K562 (cell line): ENCODE measurements at regions not wholly inside any gene's neighbourhood (a gene's known extent, or its start where the extent isn't known, plus 50 kb on each side); places are given as distances from the start of the nearest gene placed in this dataset.

ENCODE experiments used
- ATAC-seq: fragments of 200-7000 bp; cut with Tn5 transposase; 3 replicates; pipeline ENCODE4 v1.9.1; 2020; ENCODE audit warnings: moderate library complexity
- BruUV-seq: library from RNA; stranded (reverse); fragments of 400-500 nt; replicated peaks from 2 replicates; lab custom pipeline; 2021; lab: Mats Ljungman, UMichigan
- CTCF ChIA-PET: fragments of 300-600 bp; formaldehyde crosslinking; extraction: SDS; loops from one replicate; lab custom pipeline; 2021; ENCODE audit warnings: low intra/inter-chr PET ratio; lab: Yijun Ruan, JAX
- POLR2A ChIA-PET: fragments of 300-600, 350-650 bp; sonication (Branson Sonifier 250); formaldehyde crosslinking; extraction: SDS; loops from one replicate; lab custom pipeline; 2021; ENCODE audit warnings: antibody characterized with exemption, inconsistent platforms; lab: Yijun Ruan, JAX
- DNase-seq, 4 experiments: peaks; one replicate each; pipeline versions ENCODE4 v3.0.0 to v3.0.0-alpha.2; 2011 to 2018; ENCODE audit warnings: low spot score in 3 of 4, mixed read lengths in 3 of 4; ENCODE audit errors: extremely low read depth in 1 of 4
- FAIRE-seq: peaks from 2 replicates; lab custom pipeline; 2011; peaks lifted over from hg19 to GRCh38; lab: Jason Lieb, UNC
- H2AFZ ChIP-seq: 2 replicates; pipeline ENCODE4 v1.6.0; 2011; ENCODE audit warnings: low read depth, low read length, control low read depth, inconsistent platforms
- H3K27ac ChIP-seq: fragments of 200-600 bp; 3 replicates; pipeline ENCODE4 v1.8.0; 2011; ENCODE audit warnings: low read depth, mild to moderate bottlenecking, control low read depth, inconsistent platforms, low read length, moderate library complexity, mixed read lengths; ENCODE audit errors: extremely low read depth
- H3K27me3 ChIP-seq, 2 experiments: fragments of 300-600 bp in 1 of 2; 2 replicates in 1 of 2; 3 replicates in 1 of 2; pipeline versions ENCODE4 v1.6.0 to v1.8.0; 2011; ENCODE audit warnings: inconsistent platforms in 2 of 2, low read length in 2 of 2, mild to moderate bottlenecking in 1 of 2, mixed read lengths in 1 of 2, moderate library complexity in 1 of 2; ENCODE audit not compliant: control insufficient read depth in 2 of 2, insufficient read depth in 2 of 2
- H3K36me3 ChIP-seq: fragments of 300-600 bp; 3 replicates; pipeline ENCODE4 v1.8.0; 2011; ENCODE audit warnings: mild to moderate bottlenecking, low read length, inconsistent platforms; ENCODE audit not compliant: control insufficient read depth, insufficient read depth
- H3K4me1 ChIP-seq, 2 experiments: fragments of 200-600 bp in 1 of 2; replicated peaks in 1 of 2; 2 replicates in 1 of 2; 3 replicates in 1 of 2; pipeline versions ENCODE4 v1.5.1 to v1.8.0; 2011; ENCODE audit warnings: inconsistent platforms in 2 of 2, low read length in 2 of 2, mild to moderate bottlenecking in 1 of 2, mixed read lengths in 1 of 2, moderate library complexity in 1 of 2; ENCODE audit not compliant: control insufficient read depth in 2 of 2, insufficient read depth in 2 of 2
- H3K4me2 ChIP-seq: 2 replicates; pipeline ENCODE4 v1.6.1; 2011; ENCODE audit warnings: low read length, control low read depth, inconsistent platforms, mixed read lengths; ENCODE audit not compliant: insufficient read depth
- H3K4me3 ChIP-seq: fragments of 200-600 bp; sonication (generic), shearing (Covaris generic); 2 replicates; pipeline ENCODE4 v1.5.1; 2016; ENCODE audit warnings: control low read depth, inconsistent platforms
- H3K79me2 ChIP-seq: fragments of 200-600 bp; 3 replicates; pipeline ENCODE4 v1.8.0; 2011; ENCODE audit warnings: low read length, inconsistent platforms; ENCODE audit not compliant: control insufficient read depth, insufficient read depth
- H3K9ac ChIP-seq, 2 experiments: 2 replicates each; pipeline versions ENCODE4 v1.6.0 to v1.6.1; 2011; ENCODE audit warnings: low read depth in 2 of 2, low read length in 2 of 2, control low read depth in 1 of 2, inconsistent platforms in 1 of 2, mild to moderate bottlenecking in 1 of 2, mixed read lengths in 1 of 2; ENCODE audit not compliant: insufficient read depth in 1 of 2
- H3K9me1 ChIP-seq: one replicate; pipeline ENCODE4 v1.6.0; 2011; ENCODE audit warnings: inconsistent platforms, mild to moderate bottlenecking, low read length, moderate library complexity; ENCODE audit not compliant: control insufficient read depth, insufficient read depth
- H3K9me3 ChIP-seq: replicated peaks from 2 replicates; pipeline ENCODE4 v1.5.1; 2011; ENCODE audit warnings: low read depth, low read length, inconsistent platforms; ENCODE audit not compliant: control insufficient read depth, insufficient read depth
- H4K20me1 ChIP-seq: replicated peaks from 2 replicates; pipeline ENCODE4 v1.6.1; 2011; ENCODE audit warnings: low read length, inconsistent platforms, mixed read lengths; ENCODE audit not compliant: control insufficient read depth, insufficient read depth
- CBFB ChIP-seq: sonication (generic); formaldehyde crosslinking; IDR thresholded peaks from 2 replicates; pipeline ENCODE4 v1.4.0; 2020; ENCODE audit warnings: mild to moderate bottlenecking, missing genetic modification reagents
- DACH1 ChIP-seq: fragments of 450-650 bp; IDR thresholded peaks from 2 replicates; pipeline ENCODE4 v1.6.1; 2018; ENCODE audit not compliant: partially characterized antibody
- E2F4 ChIP-seq: sonication (generic); formaldehyde crosslinking; IDR thresholded peaks from 2 replicates; pipeline ENCODE4 v1.8.0; 2022; ENCODE audit warnings: mild to moderate bottlenecking, low read depth, missing genetic modification reagents
- EHMT2 ChIP-seq: fragments of 450-650 bp; IDR thresholded peaks from 2 replicates; pipeline ENCODE4 v1.6.1; 2018; ENCODE audit warnings: antibody characterized with exemption
- HES1 ChIP-seq: fragments of 450-650 bp; IDR thresholded peaks from 2 replicates; pipeline ENCODE4 v1.6.1; 2016; ENCODE audit warnings: low read depth, mild to moderate bottlenecking, moderate library complexity
- HMG20B ChIP-seq: fragments of 250-450 bp; sonication (Bioruptor Pico); IDR thresholded peaks from 2 replicates; pipeline ENCODE4 v1.5.0; 2021; ENCODE audit warnings: mild to moderate bottlenecking
- HNRNPL ChIP-seq: fragments of 200-400 bp; formaldehyde crosslinking; IDR thresholded peaks from 2 replicates; pipeline ENCODE4 v1.6.1; 2017; ENCODE audit warnings: low read depth, mild to moderate bottlenecking, low read length
- MCM7 ChIP-seq, 2 experiments: fragments of 450-650 bp; IDR thresholded peaks; 2 replicates each; pipeline ENCODE4 v1.6.1; 2016 to 2018
- SIRT6 ChIP-seq: IDR thresholded peaks from one replicate; pipeline ENCODE4 v1.6.1; 2012; ENCODE audit warnings: low read depth, mild to moderate bottlenecking, control low read depth, inconsistent platforms, low read length, moderate library complexity
- VEZF1 ChIP-seq: fragments of 200-800 bp; sonication (Bioruptor generic); IDR thresholded peaks from 2 replicates; pipeline ENCODE4 v1.6.1; 2017; ENCODE audit warnings: missing genetic modification characterization, missing compliant biosample characterization
- YY1 ChIP-seq, 3 experiments: IDR thresholded peaks; 2 replicates each; pipeline ENCODE4 v1.6.1; 2011; ENCODE audit warnings: low read length in 2 of 3, mild to moderate bottlenecking in 2 of 3, moderate library complexity in 2 of 3, borderline replicate concordance in 1 of 3, control low read depth in 1 of 3, low read depth in 1 of 3; ENCODE audit not compliant: insufficient read depth in 3 of 3, insufficient replicate concordance in 2 of 3, control insufficient read depth in 1 of 3, insufficient read length in 1 of 3; ENCODE audit errors: extremely low read depth in 1 of 3
- ZNF445 ChIP-seq: fragments of 250-450 bp; sonication (Bioruptor Pico); IDR thresholded peaks from 2 replicates; pipeline ENCODE4 v1.4.0; 2020; ENCODE audit warnings: low read depth, mild to moderate bottlenecking, moderate library complexity
- ZNF551 ChIP-seq: fragments of 250-450 bp; sonication (Bioruptor Pico); IDR thresholded peaks from 2 replicates; pipeline ENCODE4 v1.5.0; 2021; ENCODE audit warnings: mild to moderate bottlenecking, moderate library complexity
- ZNF764 ChIP-seq: fragments of 250-450 bp; sonication (Bioruptor Pico); IDR thresholded peaks from 2 replicates; pipeline ENCODE4 v1.4.0; 2020; ENCODE audit warnings: low read depth, mild to moderate bottlenecking, moderate library complexity
- ZNF77 ChIP-seq: fragments of 250-450 bp; sonication (Bioruptor Pico); IDR thresholded peaks from 2 replicates; pipeline ENCODE4 v1.5.0; 2020
- WGBS: fragments of 100-300 bp; shearing (Covaris generic); methylation state at CpG from one replicate; pipeline ENCODE4 v1.1.6; 2016; ENCODE audit warnings: low coverage, mixed read lengths; ENCODE audit not compliant: insufficient coverage; ENCODE audit errors: missing lambda C conversion rate; 5-methylcytosine and 5-hydroxymethylcytosine counted together
- in situ Hi-C: fragments of 300-500 bp; cut with MboI; formaldehyde crosslinking; loops from 4 replicates; pipeline ENCODE4 v1.15.0; 2018; ENCODE audit warnings: inconsistent platforms, mixed read lengths
- intact Hi-C: fragments of 100-400 bp; cut with micrococcal nuclease; formaldehyde crosslinking; loops from 2 replicates; pipeline ENCODE4 v1.14.2; 2022

- Histone ChIP-seq H3K4me3 (no peak overlapping the region), H3K9ac (no peak overlapping the region), H3K27me3 (no peaks in the 10 kb centered on the region), H3K79me2 (no peaks in the 10 kb centered on the region), H2AFZ (no peak overlapping the region), H3K9me3 (no peaks in the 10 kb centered on the region), H3K4me1 (no peaks in the 10 kb centered on the region), H4K20me1 (no peaks in the 10 kb centered on the region), H3K36me3 (no peaks in the 10 kb centered on the region), H3K4me2 (no peak overlapping the region), H3K27ac (no peak overlapping the region), H3K9me1 (no peaks in the 10 kb centered on the region)
- in situ Hi-C loops (no loop called here), intact Hi-C loops (no loop called here)
- DNase-seq (no peak), FAIRE-seq (no peak), ATAC-seq (no peak)
- no TSS peak for BruUV-seq
- ChIA-PET POLR2A (no interaction called here), CTCF (no interaction called here)
- TF ChIP-seq ZNF77 (CRISPR knock-in tag): no peak
- no peak for TF ChIP-seq DACH1
- no peak for TF ChIP-seq ZNF764 (CRISPR knock-in tag)
- no peak for TF ChIP-seq HMG20B (CRISPR knock-in tag)
- no peak for TF ChIP-seq E2F4
- TF ChIP-seq ZNF551 (CRISPR knock-in tag): no peak
- 0% methylated on average over 3 of the region's 3 CpGs for WGBS
Observed at GRCh38 chr2:204220896-204221295, 284.3 kb downstream of the ICOS start.

- no peaks in the 10 kb centered on the region for H3K36me3 ChIP-seq
- intact Hi-C loops: no loop called here
- no peak overlapping the region for H3K9ac ChIP-seq
- H3K27ac ChIP-seq: no peak overlapping the region
- H3K27me3 ChIP-seq: no peaks in the 10 kb centered on the region
- FAIRE-seq: no peak
- CTCF ChIA-PET: no interaction called here
- DNase-seq: no peak
- no peak for ATAC-seq
- H3K9me1 ChIP-seq: no peaks in the 10 kb centered on the region
- no peaks in the 10 kb centered on the region for H3K79me2 ChIP-seq
- no peaks in the 10 kb centered on the region; the same call in 1 of the 2 replicates for H4K20me1 ChIP-seq
- in situ Hi-C loops: no loop called here
- no TSS peak for BruUV-seq
- no peaks in the 10 kb centered on the region for H3K4me1 ChIP-seq
- H3K9me3 ChIP-seq: no peaks in the 10 kb centered on the region
- H3K4me3 ChIP-seq: no peak overlapping the region
- WGBS: 0% methylated on average over 3 of the region's 6 CpGs
- H3K4me2 ChIP-seq: no peak overlapping the region
- POLR2A ChIA-PET: no interaction called here
- no peak overlapping the region for H2AFZ ChIP-seq
- no peak for TF ChIP-seq YY1 (IDR thresholded peaks at IDR 0.05; ENCODE audit: borderline replicate concordance in 1 of 3, control insufficient read depth in 1 of 3, extremely low read depth in 1 of 3, insufficient read depth in 3 of 3, insufficient read length in 1 of 3, insufficient replicate concordance in 2 of 3, low read depth in 1 of 3, low read length in 2 of 3)
- no peak for TF ChIP-seq SIRT6
- TF ChIP-seq CBFB: no peak
- no peak for TF ChIP-seq MCM7 (IDR thresholded peaks at IDR 0.05)
- TF ChIP-seq VEZF1: no peak
- TF ChIP-seq HES1: no peak
- no peak for TF ChIP-seq EHMT2
- no peak for TF ChIP-seq ZNF445 (CRISPR knock-in tag)
- TF ChIP-seq HNRNPL: no peak
Observed at GRCh38 chr2:204223046-204223445, 286.5 kb downstream of the ICOS start.
